H9 (cell line): ENCODE measurements at regions not wholly inside any gene's neighbourhood (a gene's known extent, or its start where the extent isn't known, plus 50 kb on each side); places are given as distances from the start of the nearest gene placed in this dataset.

Experiments used
- DNase-seq: peaks from one replicate; pipeline ENCODE4 v3.0.0-alpha.2; 2017
- H2AFZ ChIP-seq: one replicate; pipeline ENCODE4 v1.6.1; 2013; ENCODE audit warnings: mild to moderate bottlenecking, low read length, control low read depth, moderate library complexity
- H2AK5ac ChIP-seq: 2 replicates; pipeline ENCODE4 v1.6.1; 2013; ENCODE audit warnings: low read length, control low read depth, mixed read lengths; ENCODE audit not compliant: insufficient read length
- H2BK120ac ChIP-seq: one replicate; pipeline ENCODE4 v1.6.1; 2013; ENCODE audit warnings: low read depth, mild to moderate bottlenecking, low read length, control low read depth, inconsistent platforms; ENCODE audit not compliant: poor library complexity, severe bottlenecking
- H2BK12ac ChIP-seq: 2 replicates; pipeline ENCODE4 v1.6.1; 2013; ENCODE audit warnings: low read length, control low read depth, mixed read lengths, low read depth; ENCODE audit not compliant: insufficient read length
- H2BK15ac ChIP-seq: 2 replicates; pipeline ENCODE4 v1.6.1; 2013; ENCODE audit warnings: low read depth, low read length, control low read depth
- H2BK20ac ChIP-seq: one replicate; pipeline ENCODE4 v1.6.1; 2013; ENCODE audit warnings: low read depth, mild to moderate bottlenecking, low read length, control low read depth, inconsistent platforms; ENCODE audit not compliant: poor library complexity, severe bottlenecking
- H2BK5ac ChIP-seq: 2 replicates; pipeline ENCODE4 v1.6.1; 2013; ENCODE audit warnings: low read length, control low read depth, mixed read lengths; ENCODE audit not compliant: insufficient read length
- H3K14ac ChIP-seq: 2 replicates; pipeline ENCODE4 v1.6.1; 2013; ENCODE audit warnings: low read length, control low read depth; ENCODE audit not compliant: insufficient read depth
- H3K18ac ChIP-seq: 2 replicates; pipeline ENCODE4 v1.6.1; 2013; ENCODE audit warnings: low read depth, mild to moderate bottlenecking, mixed read lengths, low read length, control low read depth; ENCODE audit not compliant: insufficient read length
- H3K23ac ChIP-seq: 2 replicates; pipeline ENCODE4 v1.6.1; 2013; ENCODE audit warnings: low read length, control low read depth, mixed read lengths, low read depth; ENCODE audit not compliant: insufficient read length
- H3K23me2 ChIP-seq: 2 replicates; pipeline ENCODE4 v1.6.1; 2013; ENCODE audit warnings: low read depth, mild to moderate bottlenecking, mixed read lengths, low read length, control low read depth; ENCODE audit not compliant: insufficient read length, poor library complexity, severe bottlenecking
- H3K27ac ChIP-seq: 2 replicates; pipeline ENCODE4 v1.5.1; 2013; ENCODE audit warnings: low read length, control low read depth, mixed read lengths, low read depth; ENCODE audit not compliant: insufficient read length
- H3K27me3 ChIP-seq: 2 replicates; pipeline ENCODE4 v1.6.1; 2013; ENCODE audit warnings: low read length, control low read depth, inconsistent platforms; ENCODE audit not compliant: insufficient read depth
- H3K4ac ChIP-seq: 2 replicates; pipeline ENCODE4 v1.6.1; 2013; ENCODE audit warnings: low read depth, mild to moderate bottlenecking, control low read depth, inconsistent platforms, low read length, moderate library complexity
- H3K4me1 ChIP-seq: 2 replicates; pipeline ENCODE4 v1.6.1; 2013; ENCODE audit warnings: low read length, control low read depth, inconsistent platforms; ENCODE audit not compliant: insufficient read depth
- H3K4me2 ChIP-seq: 2 replicates; pipeline ENCODE4 v1.6.1; 2013; ENCODE audit warnings: low read length, control low read depth, mixed read lengths; ENCODE audit not compliant: insufficient read length, insufficient read depth
- H3K56ac ChIP-seq: 2 replicates; pipeline ENCODE4 v1.6.1; 2013; ENCODE audit warnings: low read depth, mild to moderate bottlenecking, mixed read lengths, low read length, control low read depth; ENCODE audit not compliant: insufficient read length
- H3K79me1 ChIP-seq: 2 replicates; pipeline ENCODE4 v1.6.1; 2013; ENCODE audit warnings: low read depth, mild to moderate bottlenecking, moderate library complexity, low read length, control low read depth, inconsistent platforms; ENCODE audit not compliant: insufficient read depth, poor library complexity, severe bottlenecking
- H3K79me2 ChIP-seq: 2 replicates; pipeline ENCODE4 v1.6.1; 2013; ENCODE audit warnings: low read length, control low read depth, inconsistent platforms; ENCODE audit not compliant: insufficient read depth
- H3K9ac ChIP-seq: 2 replicates; pipeline ENCODE4 v1.6.1; 2013; ENCODE audit warnings: low read length, control low read depth, mixed read lengths; ENCODE audit not compliant: insufficient read length; ENCODE audit errors: extremely low read depth
- H3K9me3 ChIP-seq: one replicate; pipeline ENCODE4 v1.6.1; 2013; ENCODE audit warnings: low read depth, low read length, inconsistent platforms; ENCODE audit not compliant: control insufficient read depth
- H3T11ph ChIP-seq: one replicate; pipeline ENCODE4 v1.6.1; 2013; ENCODE audit warnings: mild to moderate bottlenecking, low read length, control low read depth, inconsistent platforms
- H4K20me1 ChIP-seq: one replicate; pipeline ENCODE4 v1.6.1; 2013; ENCODE audit not compliant: control insufficient read depth, insufficient read length, insufficient read depth
- H4K5ac ChIP-seq: 2 replicates; pipeline ENCODE4 v1.6.1; 2013; ENCODE audit warnings: low read depth, mild to moderate bottlenecking, mixed read lengths, low read length, control low read depth; ENCODE audit not compliant: insufficient read length
- H4K8ac ChIP-seq: replicated peaks from 2 replicates; pipeline ENCODE4 v1.6.1; 2013; ENCODE audit warnings: low read length, control low read depth, mixed read lengths, low read depth; ENCODE audit not compliant: insufficient read length
- H4K91ac ChIP-seq: 2 replicates; pipeline ENCODE4 v1.6.1; 2013; ENCODE audit warnings: low read depth, mild to moderate bottlenecking, moderate library complexity, mixed read lengths, low read length, control low read depth; ENCODE audit not compliant: insufficient read length
- H3K27ac Mint-ChIP-seq, 3 experiments: 2 replicates in 2 of 3; 3 replicates in 1 of 3; pipeline ENCODE4 v1.8.0; 2020 to 2021; ENCODE audit warnings: mixed read lengths in 3 of 3, mild to moderate bottlenecking in 1 of 3, moderate library complexity in 1 of 3
- H3K27me3 Mint-ChIP-seq: 2 replicates; pipeline ENCODE4 v1.8.0; 2021; ENCODE audit warnings: low read depth, mild to moderate bottlenecking, moderate library complexity, mixed read lengths
- H3K36me3 Mint-ChIP-seq, 3 experiments: 2 replicates in 2 of 3; 3 replicates in 1 of 3; pipeline ENCODE4 v1.8.0; 2020 to 2021; ENCODE audit warnings: low read depth in 3 of 3, mixed read lengths in 3 of 3; ENCODE audit not compliant: insufficient read depth in 1 of 3
- H3K4me1 Mint-ChIP-seq, 2 experiments: 2 replicates each; pipeline ENCODE4 v1.8.0; 2020; ENCODE audit warnings: mixed read lengths in 2 of 2
- H3K4me3 Mint-ChIP-seq, 2 experiments: 2 replicates in 1 of 2; 3 replicates in 1 of 2; pipeline ENCODE4 v1.8.0; 2020 to 2021; ENCODE audit warnings: mild to moderate bottlenecking in 2 of 2, mixed read lengths in 2 of 2, moderate library complexity in 1 of 2
- H3K9me3 Mint-ChIP-seq, 2 experiments: 2 replicates in 1 of 2; 3 replicates in 1 of 2; pipeline ENCODE4 v1.8.0; 2020; ENCODE audit warnings: mild to moderate bottlenecking in 2 of 2, mixed read lengths in 2 of 2, moderate library complexity in 1 of 2
- CTCF ChIP-seq: fragments of 200-600 bp; sonication (generic); conservative IDR thresholded peaks from 3 replicates; pipeline ENCODE4 v1.8.0; 2021; ENCODE audit warnings: antibody characterized with exemption, mild to moderate bottlenecking
- WGBS: extraction: QIAGEN DNeasy Blood & Tissue Kit; methylation state at CpG from one replicate; pipeline ENCODE4 v1.1.7; 2013; ENCODE audit warnings: missing lambda C conversion rate, low lambda C conversion rate, mixed read lengths; ENCODE audit not compliant: insufficient read length; ENCODE audit errors: extremely low coverage; 5-methylcytosine and 5-hydroxymethylcytosine counted together

- no peak for DNase-seq
- H3K27me3 ChIP-seq = no peaks in the 10 kb centered on the region
Measured at GRCh38 chr11:103773537-103773936, 262.9 kb upstream of the DDI1 start.

More at GRCh38 chr11:103773537-103773936, 262.9 kb upstream of the DDI1 start:
- Histone ChIP-seq H3K56ac (no peak overlapping the region), H2AFZ (no peak overlapping the region), H2BK5ac (no peak overlapping the region), H4K20me1 (no peaks in the 10 kb centered on the region), H2AK5ac (no peak overlapping the region), H3K14ac (no peak overlapping the region), H2BK15ac (no peak overlapping the region), H3T11ph (no peak overlapping the region), H3K23ac (no peak overlapping the region), H2BK120ac (no peak overlapping the region), H3K9ac (no peak overlapping the region), H3K23me2 (no peaks in the 10 kb centered on the region), H3K4me1 (peaks cover 2% of the 10 kb centered on the region; the same call in 1 of the 2 replicates), H2BK20ac (no peak overlapping the region), H2BK12ac (no peak overlapping the region), H3K4ac (no peak overlapping the region), H4K8ac (no peak overlapping the region), H3K79me1 (no peaks in the 10 kb centered on the region), H3K18ac (no peak overlapping the region), H3K9me3 (no peaks in the 10 kb centered on the region), H4K5ac (no peak overlapping the region), H4K91ac (no peak overlapping the region), H3K79me2 (no peaks in the 10 kb centered on the region), H3K27ac (no peak overlapping the region), H3K4me2 (no peak overlapping the region)
- no peak for TF ChIP-seq CTCF
- H3K4me3 Mint-ChIP-seq = no peak overlapping the region
- no CpG with 5 or more reads among the region's 13 CpGs for WGBS
- H3K27me3 Mint-ChIP-seq = no peaks in the 10 kb centered on the region
- H3K9me3 Mint-ChIP-seq = no peaks in the 10 kb centered on the region
- H3K4me1 Mint-ChIP-seq = peaks cover 5 to 7% of the 10 kb centered on the region in 2 experiments
- no peaks in the 10 kb centered on the region for H3K36me3 Mint-ChIP-seq
- H3K27ac Mint-ChIP-seq = no peak overlapping the region
